ENCODE measurements at regions not wholly inside any gene's neighbourhood (a gene's known extent, or its start where the extent isn't known, plus 50 kb on each side); places are given as distances from the start of the nearest gene placed in this dataset.

GRCh38 chr12:19744705-19745218 is 305.5 kb downstream of the AEBP2 start:
- no peak for TF ChIP-seq TAF1 (IDR thresholded peaks at IDR 0.05; ENCODE audit: low read depth, low read length)
- TF ChIP-seq POLR2A (IDR thresholded peaks at IDR 0.05; ENCODE audit: low read depth, low read length), result no peak
- no peak for TF ChIP-seq POLR2AphosphoS5 (IDR thresholded peaks at IDR 0.05; ENCODE audit: low read depth, low read length)
- TF ChIP-seq SPI1 (IDR thresholded peaks at IDR 0.05; ENCODE audit: low read depth, low read length), result no peak
- TF ChIP-seq POU2F2 (IDR thresholded peaks at IDR 0.05; ENCODE audit: low read depth, low read length), result no peak

Measured in GM12891 (cell line).